ENCODE measurements at regions not wholly inside any gene's neighbourhood (a gene's known extent, or its start where the extent isn't known, plus 50 kb on each side); places are given as distances from the start of the nearest gene placed in this dataset.

DNA sequence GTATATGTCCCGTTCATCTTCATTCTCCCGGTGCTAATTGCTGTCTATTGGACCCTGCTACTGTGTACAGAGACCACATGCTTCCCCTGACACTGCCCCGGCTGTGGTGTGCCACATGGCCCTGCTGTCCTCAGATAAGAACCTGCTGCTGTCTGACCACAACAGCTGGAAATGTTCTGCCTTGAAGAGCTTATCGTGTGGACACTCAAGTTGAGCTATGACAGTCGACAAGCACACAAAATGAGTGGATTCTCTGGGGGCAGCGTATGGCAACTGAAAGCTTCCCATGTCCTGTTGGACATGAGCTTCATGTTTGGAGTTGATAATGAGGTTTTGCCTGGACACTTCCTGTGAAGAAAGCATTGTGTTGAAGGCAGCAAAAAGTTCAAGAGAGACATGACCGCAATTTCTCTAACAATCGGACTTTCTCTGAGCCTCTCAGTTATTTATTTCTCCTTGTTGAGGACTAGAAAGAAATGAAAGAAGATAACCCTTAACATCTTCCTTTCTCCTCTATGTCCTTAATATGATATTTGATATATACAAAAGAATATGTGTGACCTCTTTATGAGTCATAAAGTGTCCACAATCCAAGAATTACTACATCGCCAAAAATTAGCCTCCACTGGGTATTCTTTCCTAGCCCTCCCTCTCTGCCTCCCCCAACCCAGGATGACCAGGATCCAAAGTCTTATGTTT lies 187.1 kb upstream of the TCF21 start (continued):
- TF ChIP-seq, protein P1, sequence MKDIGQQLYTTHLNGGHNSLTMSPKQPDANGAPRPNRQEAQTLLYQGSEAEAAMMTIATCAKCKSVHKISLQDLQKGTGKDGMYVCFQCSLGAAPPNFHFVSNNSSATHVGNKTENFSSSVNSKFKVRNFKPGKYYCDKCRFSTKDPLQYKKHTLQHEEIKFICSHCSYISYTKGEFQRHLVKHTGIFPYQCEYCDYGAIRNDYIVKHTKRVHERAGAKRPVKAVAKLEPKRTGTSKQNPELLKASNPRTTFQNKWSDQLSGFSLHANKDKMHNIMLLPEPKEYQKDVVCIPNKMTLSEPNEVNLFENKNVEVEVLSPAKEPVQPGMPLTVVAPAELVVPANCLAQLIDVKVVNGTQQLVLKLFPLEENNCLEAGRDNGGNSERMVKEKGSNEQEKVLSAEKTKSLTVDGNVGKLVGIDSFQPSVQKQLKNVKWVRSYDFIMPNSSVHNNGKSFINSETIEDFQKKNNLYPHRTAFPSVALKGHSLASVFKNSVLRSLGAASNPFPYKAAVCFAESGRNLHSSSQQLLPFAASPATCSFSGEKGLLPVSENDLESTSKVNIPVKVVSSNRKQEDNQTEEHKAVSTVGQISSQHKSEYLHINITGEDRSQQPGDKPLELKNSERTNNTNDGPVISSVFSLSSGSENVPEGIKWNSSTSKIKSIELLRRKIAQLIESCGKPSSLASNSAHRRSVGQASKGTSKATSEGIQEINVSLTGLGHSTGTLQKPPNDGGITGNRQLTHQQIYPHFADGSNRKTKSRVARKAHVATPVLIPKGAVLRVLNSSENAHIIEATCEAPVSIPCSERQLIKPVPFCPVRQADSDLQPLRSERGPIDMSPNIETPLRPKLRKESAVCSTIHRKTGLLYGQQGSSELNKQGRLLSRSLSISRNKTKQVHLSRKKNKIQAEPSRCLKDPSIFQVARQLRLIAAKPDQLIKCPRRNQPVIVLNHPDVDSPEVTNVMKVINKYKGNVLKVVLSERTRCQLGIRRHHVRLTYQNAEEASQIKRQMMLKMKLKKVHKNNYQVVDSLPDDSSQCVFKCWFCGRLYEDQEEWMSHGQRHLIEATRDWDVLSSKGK (CRISPR knock-in tag; IDR thresholded peaks at IDR 0.05), result no peak
- TF ChIP-seq XRCC3 (IDR thresholded peaks at IDR 0.05) (no peak), IRF1 (CRISPR knock-in tag; IDR thresholded peaks at IDR 0.05; ENCODE audit: borderline replicate concordance) (no peak), FOXM1 (IDR thresholded peaks at IDR 0.05; ENCODE audit: low read depth) (peak; percentile 98), FOXM1 (CRISPR knock-in tag; IDR thresholded peaks at IDR 0.05; ENCODE audit: low read depth) (no peak), MAZ (CRISPR knock-in tag; conservative IDR thresholded peaks at IDR 0.05 in 1 of 2, IDR thresholded peaks at IDR 0.05 in 1 of 2) (peak; percentile 80 to 89), RBM34 (IDR thresholded peaks at IDR 0.05; ENCODE audit: borderline replicate concordance, insufficient read depth, low read length) (no peak), STAG1 (CRISPR knock-in tag; IDR thresholded peaks at IDR 0.05; ENCODE audit: borderline replicate concordance) (no peak), HES1 (IDR thresholded peaks at IDR 0.05; ENCODE audit: low read depth) (peak; percentile 97), CBX2 (IDR thresholded peaks at IDR 0.05; ENCODE audit: insufficient read depth, low read length, poor library complexity, severe bottlenecking) (no peak), DEAF1 (CRISPR knock-in tag; IDR thresholded peaks at IDR 0.05) (peak; percentile 5; the same call in 1 of the 2 replicates), SMARCA4 (IDR thresholded peaks at IDR 0.05) (peak; percentile 99), HLTF (IDR thresholded peaks at IDR 0.05) (peak; percentile 93; the same call in 1 of the 2 replicates)
- TF ChIP-seq, protein P2, sequence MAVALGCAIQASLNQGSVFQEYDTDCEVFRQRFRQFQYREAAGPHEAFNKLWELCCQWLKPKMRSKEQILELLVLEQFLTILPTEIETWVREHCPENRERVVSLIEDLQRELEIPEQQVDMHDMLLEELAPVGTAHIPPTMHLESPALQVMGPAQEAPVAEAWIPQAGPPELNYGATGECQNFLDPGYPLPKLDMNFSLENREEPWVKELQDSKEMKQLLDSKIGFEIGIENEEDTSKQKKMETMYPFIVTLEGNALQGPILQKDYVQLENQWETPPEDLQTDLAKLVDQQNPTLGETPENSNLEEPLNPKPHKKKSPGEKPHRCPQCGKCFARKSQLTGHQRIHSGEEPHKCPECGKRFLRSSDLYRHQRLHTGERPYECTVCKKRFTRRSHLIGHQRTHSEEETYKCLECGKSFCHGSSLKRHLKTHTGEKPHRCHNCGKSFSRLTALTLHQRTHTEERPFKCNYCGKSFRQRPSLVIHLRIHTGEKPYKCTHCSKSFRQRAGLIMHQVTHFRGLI (CRISPR knock-in tag; IDR thresholded peaks at IDR 0.05), result peak; percentile 78; the same call in 1 of the 2 replicates
- TF ChIP-seq, protein P3, sequence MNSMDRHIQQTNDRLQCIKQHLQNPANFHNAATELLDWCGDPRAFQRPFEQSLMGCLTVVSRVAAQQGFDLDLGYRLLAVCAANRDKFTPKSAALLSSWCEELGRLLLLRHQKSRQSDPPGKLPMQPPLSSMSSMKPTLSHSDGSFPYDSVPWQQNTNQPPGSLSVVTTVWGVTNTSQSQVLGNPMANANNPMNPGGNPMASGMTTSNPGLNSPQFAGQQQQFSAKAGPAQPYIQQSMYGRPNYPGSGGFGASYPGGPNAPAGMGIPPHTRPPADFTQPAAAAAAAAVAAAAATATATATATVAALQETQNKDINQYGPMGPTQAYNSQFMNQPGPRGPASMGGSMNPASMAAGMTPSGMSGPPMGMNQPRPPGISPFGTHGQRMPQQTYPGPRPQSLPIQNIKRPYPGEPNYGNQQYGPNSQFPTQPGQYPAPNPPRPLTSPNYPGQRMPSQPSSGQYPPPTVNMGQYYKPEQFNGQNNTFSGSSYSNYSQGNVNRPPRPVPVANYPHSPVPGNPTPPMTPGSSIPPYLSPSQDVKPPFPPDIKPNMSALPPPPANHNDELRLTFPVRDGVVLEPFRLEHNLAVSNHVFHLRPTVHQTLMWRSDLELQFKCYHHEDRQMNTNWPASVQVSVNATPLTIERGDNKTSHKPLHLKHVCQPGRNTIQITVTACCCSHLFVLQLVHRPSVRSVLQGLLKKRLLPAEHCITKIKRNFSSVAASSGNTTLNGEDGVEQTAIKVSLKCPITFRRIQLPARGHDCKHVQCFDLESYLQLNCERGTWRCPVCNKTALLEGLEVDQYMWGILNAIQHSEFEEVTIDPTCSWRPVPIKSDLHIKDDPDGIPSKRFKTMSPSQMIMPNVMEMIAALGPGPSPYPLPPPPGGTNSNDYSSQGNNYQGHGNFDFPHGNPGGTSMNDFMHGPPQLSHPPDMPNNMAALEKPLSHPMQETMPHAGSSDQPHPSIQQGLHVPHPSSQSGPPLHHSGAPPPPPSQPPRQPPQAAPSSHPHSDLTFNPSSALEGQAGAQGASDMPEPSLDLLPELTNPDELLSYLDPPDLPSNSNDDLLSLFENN (IDR thresholded peaks at IDR 0.05; ENCODE audit: low read depth in 2 of 2, low read length in 2 of 2), result peak in 1 of 2 experiments; percentile 99; a peak in 2 of 4 replicates

All from K562 (cell line).